K562 (cell line): ENCODE measurements at regions not wholly inside any gene's neighbourhood (a gene's known extent, or its start where the extent isn't known, plus 50 kb on each side); places are given as distances from the start of the nearest gene placed in this dataset.

Source experiments
- ATAC-seq: fragments of 200-7000 bp; cut with Tn5 transposase; 3 replicates; pipeline ENCODE4 v1.9.1; 2020; ENCODE audit warnings: moderate library complexity
- BruUV-seq: library from RNA; stranded (reverse); fragments of 400-500 nt; replicated peaks from 2 replicates; lab custom pipeline; 2021; lab: Mats Ljungman, UMichigan
- CTCF ChIA-PET: fragments of 300-600 bp; formaldehyde crosslinking; extraction: SDS; loops from one replicate; lab custom pipeline; 2021; ENCODE audit warnings: low intra/inter-chr PET ratio; lab: Yijun Ruan, JAX
- POLR2A ChIA-PET: fragments of 300-600, 350-650 bp; sonication (Branson Sonifier 250); formaldehyde crosslinking; extraction: SDS; loops from one replicate; lab custom pipeline; 2021; ENCODE audit warnings: antibody characterized with exemption, inconsistent platforms; lab: Yijun Ruan, JAX
- DNase-seq, 4 experiments: peaks; one replicate each; pipeline versions ENCODE4 v3.0.0 to v3.0.0-alpha.2; 2011 to 2018; ENCODE audit warnings: low spot score in 3 of 4, mixed read lengths in 3 of 4; ENCODE audit errors: extremely low read depth in 1 of 4
- FAIRE-seq: peaks from 2 replicates; lab custom pipeline; 2011; peaks lifted over from hg19 to GRCh38; lab: Jason Lieb, UNC
- H2AFZ ChIP-seq: 2 replicates; pipeline ENCODE4 v1.6.0; 2011; ENCODE audit warnings: low read depth, low read length, control low read depth, inconsistent platforms
- H3K27ac ChIP-seq: fragments of 200-600 bp; 3 replicates; pipeline ENCODE4 v1.8.0; 2011; ENCODE audit warnings: low read depth, mild to moderate bottlenecking, control low read depth, inconsistent platforms, low read length, moderate library complexity, mixed read lengths; ENCODE audit errors: extremely low read depth
- H3K27me3 ChIP-seq, 2 experiments: fragments of 300-600 bp in 1 of 2; 2 replicates in 1 of 2; 3 replicates in 1 of 2; pipeline versions ENCODE4 v1.6.0 to v1.8.0; 2011; ENCODE audit warnings: inconsistent platforms in 2 of 2, low read length in 2 of 2, mild to moderate bottlenecking in 1 of 2, mixed read lengths in 1 of 2, moderate library complexity in 1 of 2; ENCODE audit not compliant: control insufficient read depth in 2 of 2, insufficient read depth in 2 of 2
- H3K36me3 ChIP-seq: fragments of 300-600 bp; 3 replicates; pipeline ENCODE4 v1.8.0; 2011; ENCODE audit warnings: mild to moderate bottlenecking, low read length, inconsistent platforms; ENCODE audit not compliant: control insufficient read depth, insufficient read depth
- H3K4me1 ChIP-seq, 2 experiments: fragments of 200-600 bp in 1 of 2; replicated peaks in 1 of 2; 2 replicates in 1 of 2; 3 replicates in 1 of 2; pipeline versions ENCODE4 v1.5.1 to v1.8.0; 2011; ENCODE audit warnings: inconsistent platforms in 2 of 2, low read length in 2 of 2, mild to moderate bottlenecking in 1 of 2, mixed read lengths in 1 of 2, moderate library complexity in 1 of 2; ENCODE audit not compliant: control insufficient read depth in 2 of 2, insufficient read depth in 2 of 2
- H3K4me2 ChIP-seq: 2 replicates; pipeline ENCODE4 v1.6.1; 2011; ENCODE audit warnings: low read length, control low read depth, inconsistent platforms, mixed read lengths; ENCODE audit not compliant: insufficient read depth
- H3K4me3 ChIP-seq: fragments of 200-600 bp; sonication (generic), shearing (Covaris generic); 2 replicates; pipeline ENCODE4 v1.5.1; 2016; ENCODE audit warnings: control low read depth, inconsistent platforms
- H3K79me2 ChIP-seq: fragments of 200-600 bp; 3 replicates; pipeline ENCODE4 v1.8.0; 2011; ENCODE audit warnings: low read length, inconsistent platforms; ENCODE audit not compliant: control insufficient read depth, insufficient read depth
- H3K9ac ChIP-seq, 2 experiments: 2 replicates each; pipeline versions ENCODE4 v1.6.0 to v1.6.1; 2011; ENCODE audit warnings: low read depth in 2 of 2, low read length in 2 of 2, control low read depth in 1 of 2, inconsistent platforms in 1 of 2, mild to moderate bottlenecking in 1 of 2, mixed read lengths in 1 of 2; ENCODE audit not compliant: insufficient read depth in 1 of 2
- H3K9me1 ChIP-seq: one replicate; pipeline ENCODE4 v1.6.0; 2011; ENCODE audit warnings: inconsistent platforms, mild to moderate bottlenecking, low read length, moderate library complexity; ENCODE audit not compliant: control insufficient read depth, insufficient read depth
- H3K9me3 ChIP-seq: replicated peaks from 2 replicates; pipeline ENCODE4 v1.5.1; 2011; ENCODE audit warnings: low read depth, low read length, inconsistent platforms; ENCODE audit not compliant: control insufficient read depth, insufficient read depth
- H4K20me1 ChIP-seq: replicated peaks from 2 replicates; pipeline ENCODE4 v1.6.1; 2011; ENCODE audit warnings: low read length, inconsistent platforms, mixed read lengths; ENCODE audit not compliant: control insufficient read depth, insufficient read depth
- BDP1 ChIP-seq: IDR thresholded peaks from 3 replicates; pipeline ENCODE4 v1.6.1; 2011; ENCODE audit not compliant: insufficient read length, insufficient read depth
- MYC ChIP-seq, 2 experiments: fragments of 250-450 bp in 1 of 2; sonication (Bioruptor Pico) in 1 of 2; IDR thresholded peaks; 2 replicates each; pipeline versions ENCODE4 v1.5.1 to v1.6.1; 2012 to 2021; ENCODE audit warnings: low read depth in 2 of 2, borderline replicate concordance in 1 of 2, improper control_type of control experiment in 1 of 2, low read length in 1 of 2, mild to moderate bottlenecking in 1 of 2, moderate library complexity in 1 of 2
- RFX1 ChIP-seq: fragments of 450-650 bp; IDR thresholded peaks from 2 replicates; pipeline ENCODE4 v1.6.1; 2016; ENCODE audit warnings: mild to moderate bottlenecking, moderate library complexity
- ZNF280B ChIP-seq: fragments of 250-450 bp; sonication (Bioruptor Pico); IDR thresholded peaks from 2 replicates; pipeline ENCODE4 v1.5.1; 2021; ENCODE audit warnings: mild to moderate bottlenecking
- WGBS: fragments of 100-300 bp; shearing (Covaris generic); methylation state at CpG from one replicate; pipeline ENCODE4 v1.1.6; 2016; ENCODE audit warnings: low coverage, mixed read lengths; ENCODE audit not compliant: insufficient coverage; ENCODE audit errors: missing lambda C conversion rate; 5-methylcytosine and 5-hydroxymethylcytosine counted together
- in situ Hi-C: fragments of 300-500 bp; cut with MboI; formaldehyde crosslinking; loops from 4 replicates; pipeline ENCODE4 v1.15.0; 2018; ENCODE audit warnings: inconsistent platforms, mixed read lengths
- intact Hi-C: fragments of 100-400 bp; cut with micrococcal nuclease; formaldehyde crosslinking; loops from 2 replicates; pipeline ENCODE4 v1.14.2; 2022
- TF ChIP-seq, protein P1 (sequence below), 3 experiments: fragments of 200-800 bp in 1 of 3; fragments of 250-450 bp in 1 of 3; fragments of 450-650 bp in 1 of 3; sonication (Bioruptor Pico) in 1 of 3; sonication (Bioruptor generic) in 1 of 3; formaldehyde crosslinking in 1 of 3; IDR thresholded peaks; 2 replicates each; pipeline versions ENCODE4 v1.6.1 to v1.8.0; 2016 to 2022; ENCODE audit warnings: mild to moderate bottlenecking in 2 of 3, missing genetic modification characterization in 2 of 3, missing compliant biosample characterization in 1 of 3, moderate library complexity in 1 of 3

DNA sequence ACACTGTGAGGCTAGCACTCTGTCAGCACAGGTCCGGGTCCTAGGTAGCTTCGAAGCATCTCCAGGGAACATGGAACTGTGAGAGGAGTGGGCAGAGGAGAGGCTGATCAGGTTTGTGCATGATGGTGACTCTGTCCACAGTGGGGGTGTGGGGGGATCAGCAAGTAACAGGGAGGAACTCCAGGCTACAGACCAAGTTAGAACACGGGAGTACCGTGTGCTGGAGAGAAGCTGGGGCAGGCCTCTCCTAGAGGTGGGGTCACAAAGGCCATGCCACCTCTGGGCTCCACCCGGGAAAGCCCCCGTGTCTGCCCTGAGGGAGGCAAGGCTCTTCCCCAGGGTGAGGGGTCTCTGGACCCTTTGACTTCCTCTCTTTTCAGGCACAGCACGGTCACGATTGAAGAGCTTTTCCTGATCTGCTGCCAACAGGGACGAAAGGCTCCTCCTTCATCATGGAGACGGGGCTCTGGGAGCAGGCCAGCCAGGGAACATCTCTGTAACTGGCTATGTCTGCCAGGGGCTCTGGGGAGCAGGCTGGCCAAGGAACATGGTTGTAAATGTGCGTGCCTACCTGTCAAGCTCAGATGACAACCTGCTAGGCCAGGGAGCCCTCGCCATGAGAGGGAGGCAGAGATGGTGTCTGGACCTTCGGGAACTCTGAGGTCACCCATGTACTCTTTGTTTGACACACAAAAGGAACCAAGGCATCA is 1476.1 kb downstream of the BRD1 start:
- Histone ChIP-seq H3K9me1 (no peaks in the 10 kb centered on the region), H2AFZ (no peak overlapping the region)
- CTCF ChIA-PET, result no interaction called here
- no peak for DNase-seq
- TF ChIP-seq MYC (IDR thresholded peaks at IDR 0.05; ENCODE audit: low read depth, low read length) (no peak), MYC (CRISPR knock-in tag; IDR thresholded peaks at IDR 0.05; ENCODE audit: borderline replicate concordance, low read depth) (no peak), ZNF280B (CRISPR knock-in tag) (no peak), RFX1 (no peak), BDP1 (no peak)
- TF ChIP-seq, protein P1, sequence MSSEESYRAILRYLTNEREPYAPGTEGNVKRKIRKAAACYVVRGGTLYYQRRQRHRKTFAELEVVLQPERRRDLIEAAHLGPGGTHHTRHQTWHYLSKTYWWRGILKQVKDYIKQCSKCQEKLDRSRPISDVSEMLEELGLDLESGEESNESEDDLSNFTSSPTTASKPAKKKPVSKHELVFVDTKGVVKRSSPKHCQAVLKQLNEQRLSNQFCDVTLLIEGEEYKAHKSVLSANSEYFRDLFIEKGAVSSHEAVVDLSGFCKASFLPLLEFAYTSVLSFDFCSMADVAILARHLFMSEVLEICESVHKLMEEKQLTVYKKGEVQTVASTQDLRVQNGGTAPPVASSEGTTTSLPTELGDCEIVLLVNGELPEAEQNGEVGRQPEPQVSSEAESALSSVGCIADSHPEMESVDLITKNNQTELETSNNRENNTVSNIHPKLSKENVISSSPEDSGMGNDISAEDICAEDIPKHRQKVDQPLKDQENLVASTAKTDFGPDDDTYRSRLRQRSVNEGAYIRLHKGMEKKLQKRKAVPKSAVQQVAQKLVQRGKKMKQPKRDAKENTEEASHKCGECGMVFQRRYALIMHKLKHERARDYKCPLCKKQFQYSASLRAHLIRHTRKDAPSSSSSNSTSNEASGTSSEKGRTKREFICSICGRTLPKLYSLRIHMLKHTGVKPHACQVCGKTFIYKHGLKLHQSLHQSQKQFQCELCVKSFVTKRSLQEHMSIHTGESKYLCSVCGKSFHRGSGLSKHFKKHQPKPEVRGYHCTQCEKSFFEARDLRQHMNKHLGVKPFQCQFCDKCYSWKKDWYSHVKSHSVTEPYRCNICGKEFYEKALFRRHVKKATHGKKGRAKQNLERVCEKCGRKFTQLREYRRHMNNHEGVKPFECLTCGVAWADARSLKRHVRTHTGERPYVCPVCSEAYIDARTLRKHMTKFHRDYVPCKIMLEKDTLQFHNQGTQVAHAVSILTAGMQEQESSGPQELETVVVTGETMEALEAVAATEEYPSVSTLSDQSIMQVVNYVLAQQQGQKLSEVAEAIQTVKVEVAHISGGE (CRISPR knock-in tag; IDR thresholded peaks at IDR 0.05), result no peak
- TF ChIP-seq, all 486 proteins: peak for 0
- in situ Hi-C loops, result no loop called here
- Histone ChIP-seq H4K20me1 (no peaks in the 10 kb centered on the region), H3K79me2 (no peaks in the 10 kb centered on the region), H3K9ac (no peak overlapping the region), H3K4me1 (no peaks in the 10 kb centered on the region), H3K9me3 (no peaks in the 10 kb centered on the region), H3K4me2 (no peak overlapping the region), H3K27ac (no peak overlapping the region), H3K4me3 (no peak overlapping the region), H3K36me3 (no peaks in the 10 kb centered on the region), H3K27me3 (no peaks in the 10 kb centered on the region; a peak in 1 of 5 replicates)
- 3% methylated on average over 8 of the region's 13 CpGs for WGBS
- ATAC-seq (no peak), FAIRE-seq (no peak)
- POLR2A ChIA-PET, result interaction anchor here (0.7 kb wide), 1 partner anchor 9 kb away, joined by 3 read pairs; no protein-coding TSS in a partner anchor
- intact Hi-C loops, result no loop called here
- no TSS peak for BruUV-seq
